MM.1S (cell line): ENCODE measurements at regions not wholly inside any gene's neighbourhood (a gene's known extent, or its start where the extent isn't known, plus 50 kb on each side); places are given as distances from the start of the nearest gene placed in this dataset.

Experiments used
- DNase-seq: peaks from one replicate; pipeline ENCODE4 v3.0.0-alpha.2; 2015
- H2AFZ ChIP-seq: fragments of 300-600 bp; sonication (generic); 2 replicates; pipeline ENCODE4 v1.6.0; 2016; ENCODE audit warnings: antibody characterized with exemption, low read length
- H3F3A ChIP-seq: fragments of 300-600 bp; sonication (generic); 2 replicates; pipeline ENCODE4 v1.6.1; 2016; ENCODE audit warnings: mild to moderate bottlenecking, antibody characterized with exemption, low read length, moderate library complexity, mixed read lengths; ENCODE audit not compliant: insufficient read depth
- H3K27ac ChIP-seq: fragments of 300-600 bp; sonication (generic); 2 replicates; pipeline ENCODE4 v1.5.1; 2016; ENCODE audit warnings: mild to moderate bottlenecking, low read length
- H3K27me3 ChIP-seq: fragments of 300-600 bp; sonication (generic); replicated peaks from 2 replicates; pipeline ENCODE4 v1.6.0; 2016; ENCODE audit warnings: low read length; ENCODE audit not compliant: insufficient read depth
- H3K36me3 ChIP-seq: fragments of 300-600 bp; sonication (generic); replicated peaks from 2 replicates; pipeline ENCODE4 v1.6.1; 2016; ENCODE audit warnings: mild to moderate bottlenecking, low read length, mixed read lengths; ENCODE audit not compliant: insufficient read depth
- H3K4me1 ChIP-seq: fragments of 300-600 bp; sonication (generic); 2 replicates; pipeline ENCODE4 v1.6.1; 2016; ENCODE audit warnings: low read length, mixed read lengths
- H3K4me2 ChIP-seq: fragments of 300-600 bp; sonication (generic); 2 replicates; pipeline ENCODE4 v1.6.0; 2016; ENCODE audit warnings: low read depth, low read length
- H3K4me3 ChIP-seq: fragments of 300-600 bp; sonication (generic); 2 replicates; pipeline ENCODE4 v1.5.1; 2016; ENCODE audit warnings: low read length, mixed read lengths
- H3K79me2 ChIP-seq: fragments of 300-600 bp; sonication (generic); 2 replicates; pipeline ENCODE4 v1.6.1; 2016; ENCODE audit warnings: mixed run types, low read length, mixed read lengths
- H3K9ac ChIP-seq: fragments of 300-600 bp; sonication (generic); 2 replicates; pipeline ENCODE4 v1.6.1; 2016; ENCODE audit warnings: low read length, mixed read lengths
- H3K9me2 ChIP-seq: fragments of 300-600 bp; sonication (generic); replicated peaks from 2 replicates; pipeline ENCODE4 v1.6.1; 2016; ENCODE audit warnings: mild to moderate bottlenecking, low read length, mixed read lengths; ENCODE audit not compliant: insufficient read depth
- H3K9me3 ChIP-seq: fragments of 300-600 bp; sonication (generic); replicated peaks from 2 replicates; pipeline ENCODE4 v1.6.1; 2016; ENCODE audit warnings: mild to moderate bottlenecking, low read length, mixed read lengths; ENCODE audit not compliant: insufficient read depth
- H4K20me1 ChIP-seq: fragments of 300-600 bp; sonication (generic); 2 replicates; pipeline ENCODE4 v1.6.1; 2016; ENCODE audit warnings: mild to moderate bottlenecking, low read length, moderate library complexity, mixed read lengths; ENCODE audit not compliant: insufficient read depth
- EZH2 ChIP-seq: fragments of 300-600 bp; sonication (generic); optimal IDR thresholded peaks from 2 replicates; pipeline ENCODE3; 2017; ENCODE audit warnings: low read depth, mild to moderate bottlenecking, antibody characterized with exemption, low read length, mixed read lengths
- EZH2phosphoT487 ChIP-seq: fragments of 300-600 bp; sonication (generic); IDR thresholded peaks from 2 replicates; pipeline ENCODE4 v1.6.1; 2018; ENCODE audit warnings: antibody characterized with exemption, low read length
- TF ChIP-seq, protein P1 (sequence below): fragments of 300-600 bp; sonication (generic); IDR thresholded peaks from 2 replicates; pipeline ENCODE4 v1.5.1; 2016; ENCODE audit warnings: antibody characterized with exemption, low read length, mixed read lengths

DNA sequence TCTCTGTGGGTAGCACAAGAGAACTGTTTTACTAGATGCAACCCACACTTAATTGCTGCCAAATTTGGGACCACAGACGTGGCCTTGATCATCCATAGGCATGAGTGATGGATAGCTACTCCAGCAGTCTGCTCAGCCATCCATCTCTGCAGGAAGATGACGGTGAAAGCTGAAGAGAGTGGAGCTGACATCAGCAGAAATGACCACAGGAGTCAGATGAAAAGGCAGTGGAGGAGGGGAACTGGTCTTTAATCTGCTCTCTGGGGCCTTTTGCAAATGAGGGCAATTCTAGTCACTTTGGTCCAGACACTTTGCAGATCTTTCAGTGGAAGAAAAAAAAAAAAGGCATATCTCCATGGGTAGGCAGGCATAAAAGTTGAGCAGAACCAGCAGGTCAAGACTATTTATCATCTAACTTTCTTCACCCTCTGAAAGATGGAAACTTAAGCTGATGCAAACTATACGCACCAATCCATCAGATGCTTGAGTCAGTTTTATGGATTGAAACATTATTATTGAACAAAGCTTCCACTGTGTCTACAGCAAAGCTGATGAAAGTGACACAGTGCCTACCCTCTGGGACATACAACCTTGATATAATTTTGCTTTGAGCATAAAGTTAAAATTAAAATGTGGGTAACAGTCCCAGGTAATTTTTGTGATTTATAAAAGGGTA, 281.6 kb upstream of the OBI1 start:
- no peaks in the 10 kb centered on the region for H3F3A ChIP-seq
- H3K79me2 ChIP-seq, result no peaks in the 10 kb centered on the region
- TF ChIP-seq, protein P1, sequence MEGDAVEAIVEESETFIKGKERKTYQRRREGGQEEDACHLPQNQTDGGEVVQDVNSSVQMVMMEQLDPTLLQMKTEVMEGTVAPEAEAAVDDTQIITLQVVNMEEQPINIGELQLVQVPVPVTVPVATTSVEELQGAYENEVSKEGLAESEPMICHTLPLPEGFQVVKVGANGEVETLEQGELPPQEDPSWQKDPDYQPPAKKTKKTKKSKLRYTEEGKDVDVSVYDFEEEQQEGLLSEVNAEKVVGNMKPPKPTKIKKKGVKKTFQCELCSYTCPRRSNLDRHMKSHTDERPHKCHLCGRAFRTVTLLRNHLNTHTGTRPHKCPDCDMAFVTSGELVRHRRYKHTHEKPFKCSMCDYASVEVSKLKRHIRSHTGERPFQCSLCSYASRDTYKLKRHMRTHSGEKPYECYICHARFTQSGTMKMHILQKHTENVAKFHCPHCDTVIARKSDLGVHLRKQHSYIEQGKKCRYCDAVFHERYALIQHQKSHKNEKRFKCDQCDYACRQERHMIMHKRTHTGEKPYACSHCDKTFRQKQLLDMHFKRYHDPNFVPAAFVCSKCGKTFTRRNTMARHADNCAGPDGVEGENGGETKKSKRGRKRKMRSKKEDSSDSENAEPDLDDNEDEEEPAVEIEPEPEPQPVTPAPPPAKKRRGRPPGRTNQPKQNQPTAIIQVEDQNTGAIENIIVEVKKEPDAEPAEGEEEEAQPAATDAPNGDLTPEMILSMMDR, result no peak
- no peak for TF ChIP-seq EZH2phosphoT487
- no peak for TF ChIP-seq EZH2
- H3K27me3 ChIP-seq, result no peaks in the 10 kb centered on the region
- no peaks in the 10 kb centered on the region for H3K4me1 ChIP-seq
- H3K9me3 ChIP-seq, result no peaks in the 10 kb centered on the region
- no peaks in the 10 kb centered on the region for H3K9me2 ChIP-seq
- H3K4me2 ChIP-seq, result no peak overlapping the region
- H3K9ac ChIP-seq, result no peak overlapping the region
- DNase-seq, result no peak
- H4K20me1 ChIP-seq, result no peaks in the 10 kb centered on the region
- H3K4me3 ChIP-seq, result no peak overlapping the region
- no peak overlapping the region for H2AFZ ChIP-seq
- no peaks in the 10 kb centered on the region for H3K36me3 ChIP-seq
- H3K27ac ChIP-seq, result no peak overlapping the region

DNA sequence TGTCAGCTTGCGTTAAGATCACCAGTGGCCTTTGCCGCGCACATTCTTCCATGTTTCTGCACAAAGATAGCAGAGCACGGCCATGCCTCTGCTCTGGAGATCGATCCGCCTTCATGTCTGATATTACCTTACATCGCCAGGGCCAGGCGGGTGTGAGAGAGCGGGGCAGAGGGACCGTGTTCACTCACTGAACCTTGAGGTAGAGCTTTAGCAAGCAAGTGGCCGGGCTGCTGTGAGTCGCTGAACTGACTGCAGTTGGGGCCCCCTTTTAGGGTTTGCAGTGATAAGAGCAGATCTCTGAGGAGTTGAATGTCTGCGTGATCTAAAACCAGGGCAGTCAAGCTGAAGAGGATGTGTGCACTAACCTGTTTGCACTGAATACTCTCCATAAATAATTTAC, 275.4 kb upstream of the OBI1 start:
- H3K4me3 ChIP-seq, result no peak overlapping the region
- no peak overlapping the region for H3K9ac ChIP-seq
- H2AFZ ChIP-seq, result no peak overlapping the region
- H3K27me3 ChIP-seq, result no peaks in the 10 kb centered on the region
- TF ChIP-seq EZH2, result no peak
- no peak for TF ChIP-seq EZH2phosphoT487
- TF ChIP-seq, protein P1, result no peak
- no peaks in the 10 kb centered on the region for H3K9me3 ChIP-seq
- H3K27ac ChIP-seq, result no peak overlapping the region
- H3K9me2 ChIP-seq, result no peaks in the 10 kb centered on the region
- no peaks in the 10 kb centered on the region for H3K36me3 ChIP-seq
- DNase-seq, result no peak
- H3F3A ChIP-seq, result no peaks in the 10 kb centered on the region
- no peaks in the 10 kb centered on the region for H3K79me2 ChIP-seq
- no peaks in the 10 kb centered on the region for H4K20me1 ChIP-seq
- no peak overlapping the region for H3K4me2 ChIP-seq
- no peaks in the 10 kb centered on the region for H3K4me1 ChIP-seq

DNA sequence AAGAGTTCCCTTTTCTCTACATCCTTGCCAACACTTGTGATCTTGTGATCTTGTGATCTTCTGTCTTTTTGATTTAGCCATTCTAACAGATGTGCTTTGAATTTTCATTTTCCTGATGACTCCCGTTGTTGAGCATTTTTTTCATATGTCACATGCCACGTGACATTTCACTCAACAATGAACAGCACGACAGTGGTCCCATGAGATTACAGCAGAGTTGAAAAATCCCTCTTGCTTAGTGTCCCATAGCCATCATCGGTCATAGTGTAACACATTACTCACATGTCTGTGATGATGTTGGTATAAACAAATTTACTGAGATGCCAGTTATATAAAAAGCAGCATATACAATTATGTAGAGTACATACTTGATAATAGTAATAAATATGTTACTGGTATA, 256.1 kb upstream of the OBI1 start:
- H3K9me2 ChIP-seq, result no peaks in the 10 kb centered on the region
- no peak overlapping the region for H3K4me2 ChIP-seq
- no peaks in the 10 kb centered on the region for H3K79me2 ChIP-seq
- no peaks in the 10 kb centered on the region for H3F3A ChIP-seq
- H3K4me3 ChIP-seq, result no peak overlapping the region
- no peaks in the 10 kb centered on the region for H3K4me1 ChIP-seq
- no peaks in the 10 kb centered on the region for H4K20me1 ChIP-seq
- no peak overlapping the region for H3K27ac ChIP-seq
- no peaks in the 10 kb centered on the region for H3K36me3 ChIP-seq
- no peaks in the 10 kb centered on the region for H3K27me3 ChIP-seq
- TF ChIP-seq, protein P1, result no peak
- TF ChIP-seq EZH2phosphoT487 (no peak), EZH2 (no peak)
- H3K9ac ChIP-seq, result no peak overlapping the region
- H3K9me3 ChIP-seq, result no peaks in the 10 kb centered on the region
- no peak for DNase-seq
- no peak overlapping the region for H2AFZ ChIP-seq
